ENCODE measurements at regions not wholly inside any gene's neighbourhood (a gene's known extent, or its start where the extent isn't known, plus 50 kb on each side); places are given as distances from the start of the nearest gene placed in this dataset.
"Not testable (repeated sequence)": the region's sequence is repeated elsewhere in the genome, so short reads cannot be mapped to it uniquely, and the experiment has no call there.

GRCh38 chr6:137941995-137942394, 74.9 kb downstream of the TNFAIP3 start:
- intact Hi-C loops (cut with micrococcal nuclease; ENCODE audit: unreplicated experiment) (loop anchor here (10.0 kb wide), 1 partner anchor 237 kb away; no protein-coding TSS in a partner anchor), in situ Hi-C loops (cut with HindIII; ENCODE audit: low pct_unique_long_range_greater_than_20kb, low sequenced_read_pairs) (no loop called here)
- Histone ChIP-seq H3K4me1 (ENCODE audit: control insufficient read depth, insufficient read depth, low read length) (no peaks in the 10 kb centered on the region), H3K9me3 (ENCODE audit: control insufficient read depth, insufficient read depth, low read depth, low read length) (peaks cover 9% of the 10 kb centered on the region; the same call in 1 of the 2 replicates), H3K36me3 (ENCODE audit: control insufficient read depth, insufficient read depth, low read length) (no peaks in the 10 kb centered on the region), H3K27me3 (ENCODE audit: control insufficient read depth, insufficient read depth, low read length) (no peaks in the 10 kb centered on the region; the same call in none of the 2 replicates), H3K4me3 (ENCODE audit: low read depth in 2 of 2, low read length in 2 of 2) (no peak overlapping the region), H3K27ac (ENCODE audit: low read length) (no peak overlapping the region)
- DNase-seq (ENCODE audit: low read depth, low spot score) (no peak), ATAC-seq (no peak)
- TF ChIP-seq CTCF (IDR thresholded peaks at IDR 0.05) (no peak), POLR2AphosphoS5 (IDR thresholded peaks at IDR 0.05; ENCODE audit: low read depth, low read length) (no peak), SIN3A (IDR thresholded peaks at IDR 0.05; ENCODE audit: borderline replicate concordance, insufficient read depth, low read depth, low read length) (no peak), TCF7L2 (IDR thresholded peaks at IDR 0.05; ENCODE audit: low read depth, low read length) (no peak)
- TF ChIP-seq, protein P1, sequence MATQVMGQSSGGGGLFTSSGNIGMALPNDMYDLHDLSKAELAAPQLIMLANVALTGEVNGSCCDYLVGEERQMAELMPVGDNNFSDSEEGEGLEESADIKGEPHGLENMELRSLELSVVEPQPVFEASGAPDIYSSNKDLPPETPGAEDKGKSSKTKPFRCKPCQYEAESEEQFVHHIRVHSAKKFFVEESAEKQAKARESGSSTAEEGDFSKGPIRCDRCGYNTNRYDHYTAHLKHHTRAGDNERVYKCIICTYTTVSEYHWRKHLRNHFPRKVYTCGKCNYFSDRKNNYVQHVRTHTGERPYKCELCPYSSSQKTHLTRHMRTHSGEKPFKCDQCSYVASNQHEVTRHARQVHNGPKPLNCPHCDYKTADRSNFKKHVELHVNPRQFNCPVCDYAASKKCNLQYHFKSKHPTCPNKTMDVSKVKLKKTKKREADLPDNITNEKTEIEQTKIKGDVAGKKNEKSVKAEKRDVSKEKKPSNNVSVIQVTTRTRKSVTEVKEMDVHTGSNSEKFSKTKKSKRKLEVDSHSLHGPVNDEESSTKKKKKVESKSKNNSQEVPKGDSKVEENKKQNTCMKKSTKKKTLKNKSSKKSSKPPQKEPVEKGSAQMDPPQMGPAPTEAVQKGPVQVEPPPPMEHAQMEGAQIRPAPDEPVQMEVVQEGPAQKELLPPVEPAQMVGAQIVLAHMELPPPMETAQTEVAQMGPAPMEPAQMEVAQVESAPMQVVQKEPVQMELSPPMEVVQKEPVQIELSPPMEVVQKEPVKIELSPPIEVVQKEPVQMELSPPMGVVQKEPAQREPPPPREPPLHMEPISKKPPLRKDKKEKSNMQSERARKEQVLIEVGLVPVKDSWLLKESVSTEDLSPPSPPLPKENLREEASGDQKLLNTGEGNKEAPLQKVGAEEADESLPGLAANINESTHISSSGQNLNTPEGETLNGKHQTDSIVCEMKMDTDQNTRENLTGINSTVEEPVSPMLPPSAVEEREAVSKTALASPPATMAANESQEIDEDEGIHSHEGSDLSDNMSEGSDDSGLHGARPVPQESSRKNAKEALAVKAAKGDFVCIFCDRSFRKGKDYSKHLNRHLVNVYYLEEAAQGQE (IDR thresholded peaks at IDR 0.05; ENCODE audit: insufficient read depth in 1 of 2, low read depth in 2 of 2, low read length in 1 of 2) = no peak
- ChIA-PET CTCF (no interaction called here), POLR2A (no interaction called here)
- no TSS peak for BruUV-seq (replicated peaks)

GRCh38 chr6:137942736-137943135, 75.7 kb downstream of the TNFAIP3 start:
- no peak for TF ChIP-seq TCF7L2 (IDR thresholded peaks at IDR 0.05; ENCODE audit: low read depth, low read length)
- no peak for TF ChIP-seq CTCF (IDR thresholded peaks at IDR 0.05)
- TF ChIP-seq, protein P1 (IDR thresholded peaks at IDR 0.05; ENCODE audit: insufficient read depth in 1 of 2, low read depth in 2 of 2, low read length in 1 of 2) = no peak
- no peak for TF ChIP-seq POLR2AphosphoS5 (IDR thresholded peaks at IDR 0.05; ENCODE audit: low read depth, low read length)
- no peak for TF ChIP-seq SIN3A (IDR thresholded peaks at IDR 0.05; ENCODE audit: borderline replicate concordance, insufficient read depth, low read depth, low read length)
- no TSS peak for BruUV-seq (replicated peaks)
- intact Hi-C loops (cut with micrococcal nuclease; ENCODE audit: unreplicated experiment) = loop anchor here (10.0 kb wide), 1 partner anchor 238 kb away; no protein-coding TSS in a partner anchor

GRCh38 chr6:137944381-137944780, 77.3 kb downstream of the TNFAIP3 start:
- POLR2A ChIA-PET; in situ Hi-C loops (cut with HindIII; ENCODE audit: low pct_unique_long_range_greater_than_20kb, low sequenced_read_pairs); H3K36me3 ChIP-seq (ENCODE audit: control insufficient read depth, insufficient read depth, low read length); ATAC-seq; H3K4me3 ChIP-seq (ENCODE audit: low read depth in 2 of 2, low read length in 2 of 2); H3K27me3 ChIP-seq (ENCODE audit: control insufficient read depth, insufficient read depth, low read length); H3K9me3 ChIP-seq (ENCODE audit: control insufficient read depth, insufficient read depth, low read depth, low read length); BruUV-seq (replicated peaks); H3K4me1 ChIP-seq (ENCODE audit: control insufficient read depth, insufficient read depth, low read length); DNase-seq (ENCODE audit: low read depth, low spot score); H3K27ac ChIP-seq (ENCODE audit: low read length): not testable (repeated sequence)
- intact Hi-C loops (cut with micrococcal nuclease; ENCODE audit: unreplicated experiment) = loop anchor here (10.0 kb wide), 1 partner anchor 240 kb away; no protein-coding TSS in a partner anchor
- CTCF ChIA-PET = interaction anchor here (0.6 to 0.9 kb wide), 2 partner anchors 241 to 283 kb away, joined by 3 read pairs; no protein-coding TSS in a partner anchor

More at GRCh38 chr6:137942736-137943135, 75.7 kb downstream of the TNFAIP3 start:
- POLR2A ChIA-PET = no interaction called here
- in situ Hi-C loops (cut with HindIII; ENCODE audit: low pct_unique_long_range_greater_than_20kb, low sequenced_read_pairs) = no loop called here
- Histone ChIP-seq H3K27me3 (ENCODE audit: control insufficient read depth, insufficient read depth, low read length) (no peaks in the 10 kb centered on the region; the same call in none of the 2 replicates), H3K4me1 (ENCODE audit: control insufficient read depth, insufficient read depth, low read length) (no peaks in the 10 kb centered on the region), H3K4me3 (ENCODE audit: low read depth in 2 of 2, low read length in 2 of 2) (no peak overlapping the region), H3K9me3 (ENCODE audit: control insufficient read depth, insufficient read depth, low read depth, low read length) (peaks cover 8% of the 10 kb centered on the region; the same call in 1 of the 2 replicates), H3K36me3 (ENCODE audit: control insufficient read depth, insufficient read depth, low read length) (no peaks in the 10 kb centered on the region), H3K27ac (ENCODE audit: low read length) (no peak overlapping the region)
- CTCF ChIA-PET = interaction anchor here (0.7 kb wide), 1 partner anchor 26 kb away, joined by 3 read pairs; no protein-coding TSS in a partner anchor
- no peak for DNase-seq (ENCODE audit: low read depth, low spot score)
- ATAC-seq = no peak

All from Panc1 (cell line).